NCI-H510A treated with DMSO at 0.1 percent for 48 hours (cell line): ENCODE measurements at regions not wholly inside any gene's neighbourhood (a gene's known extent, or its start where the extent isn't known, plus 50 kb on each side); places are given as distances from the start of the nearest gene placed in this dataset.
A peak's percentile ranks its signal among the peaks of the same experiment; 100 is the strongest.
"Not testable (repeated sequence)": the region's sequence is repeated elsewhere in the genome, so short reads cannot be mapped to it uniquely, and the experiment has no call there.

Source experiments
- DNase-seq: peaks from one replicate; lab custom pipeline; 2025; lab: John Stamatoyannopoulos, UW

DNA sequence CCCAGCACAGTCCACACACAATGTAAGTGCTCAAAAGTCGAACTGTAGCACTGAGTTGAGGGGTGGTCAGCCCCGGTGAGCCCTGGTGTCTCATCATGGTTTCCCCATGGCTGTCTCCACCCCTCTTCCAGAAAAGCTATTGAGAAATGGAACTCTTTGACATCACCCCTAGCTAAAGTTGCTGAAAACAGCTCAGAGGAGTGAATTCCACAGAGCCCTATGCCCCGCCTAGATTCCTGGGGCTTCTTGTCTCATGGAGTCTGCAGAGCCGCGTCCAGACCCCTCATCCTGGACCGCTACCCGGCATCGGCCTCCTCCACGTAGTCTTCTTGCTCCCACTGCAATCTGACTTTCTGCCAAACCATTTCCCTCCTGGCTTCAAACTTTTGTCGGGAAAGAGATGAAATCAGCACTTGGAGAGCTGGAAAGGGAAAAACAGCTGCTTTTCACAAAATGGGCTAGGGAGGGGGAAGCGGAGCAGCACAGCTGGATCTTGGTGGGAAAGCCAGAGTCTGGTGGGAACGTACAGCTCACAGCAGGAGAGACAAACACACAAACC, 132.2 kb downstream of the SNX5 start:
- no peak for DNase-seq

DNA sequence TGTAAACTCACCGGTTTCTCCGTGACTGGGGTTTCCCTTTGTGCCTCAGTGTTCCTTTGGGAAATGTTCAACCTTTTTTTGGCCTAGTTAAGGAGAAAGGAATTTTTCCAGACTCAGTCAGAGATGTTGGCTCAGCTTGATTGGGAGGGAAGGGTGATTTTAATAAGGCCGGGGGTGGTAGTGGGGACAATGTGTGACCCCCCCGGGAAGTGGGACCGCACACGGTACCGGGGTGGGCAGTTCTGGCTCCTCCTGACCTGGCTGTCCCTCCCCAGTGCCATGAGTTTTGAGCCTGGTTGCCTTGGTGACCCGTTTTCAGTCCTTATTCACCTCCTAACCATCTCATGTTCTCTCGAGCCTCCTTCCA, 132.7 kb downstream of the SNX5 start:
- no peak for DNase-seq

GRCh38 chr20:17835240-17835933, 133.2 kb downstream of the SNX5 start:
- no peak for DNase-seq

- no peak for DNase-seq
Measured at GRCh38 chr20:17834804-17835203, 133.8 kb downstream of the SNX5 start.

GRCh38 chr20:17833036-17833674, 133.4 kb downstream of the BANF2 start:
- DNase-seq, result no peak

DNA sequence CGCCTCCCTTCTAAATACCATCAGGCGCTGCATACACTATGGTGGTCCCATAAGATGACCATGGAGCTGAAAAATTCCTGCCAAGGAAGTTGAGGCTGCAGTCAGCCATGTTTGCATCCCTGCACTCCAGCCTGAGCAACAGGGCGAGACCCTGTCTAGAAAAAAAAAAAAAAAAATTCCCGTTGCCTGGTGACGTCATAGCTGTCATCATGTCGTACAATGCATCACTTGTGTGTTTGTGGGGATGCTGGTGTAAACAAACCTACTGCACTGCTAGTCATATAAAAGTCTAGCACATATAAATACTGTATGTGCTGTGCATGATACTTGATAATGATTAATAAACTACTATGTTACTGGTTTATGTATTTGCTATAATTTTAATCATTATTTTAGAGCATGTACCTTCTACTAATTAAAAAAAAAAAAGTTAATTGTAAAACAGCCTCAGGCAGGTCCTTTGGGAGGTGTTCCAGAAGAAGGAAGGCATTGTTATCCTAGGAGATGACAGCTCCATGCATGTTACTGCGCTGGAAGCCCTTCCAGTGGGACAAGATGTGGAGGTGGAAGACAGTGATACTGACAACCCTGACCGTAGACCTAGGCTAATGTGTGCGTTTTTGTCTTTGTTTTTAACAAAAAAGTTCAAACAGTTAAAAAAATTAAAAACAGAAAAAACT, 132.6 kb downstream of the BANF2 start:
- DNase-seq, result no peak

DNA sequence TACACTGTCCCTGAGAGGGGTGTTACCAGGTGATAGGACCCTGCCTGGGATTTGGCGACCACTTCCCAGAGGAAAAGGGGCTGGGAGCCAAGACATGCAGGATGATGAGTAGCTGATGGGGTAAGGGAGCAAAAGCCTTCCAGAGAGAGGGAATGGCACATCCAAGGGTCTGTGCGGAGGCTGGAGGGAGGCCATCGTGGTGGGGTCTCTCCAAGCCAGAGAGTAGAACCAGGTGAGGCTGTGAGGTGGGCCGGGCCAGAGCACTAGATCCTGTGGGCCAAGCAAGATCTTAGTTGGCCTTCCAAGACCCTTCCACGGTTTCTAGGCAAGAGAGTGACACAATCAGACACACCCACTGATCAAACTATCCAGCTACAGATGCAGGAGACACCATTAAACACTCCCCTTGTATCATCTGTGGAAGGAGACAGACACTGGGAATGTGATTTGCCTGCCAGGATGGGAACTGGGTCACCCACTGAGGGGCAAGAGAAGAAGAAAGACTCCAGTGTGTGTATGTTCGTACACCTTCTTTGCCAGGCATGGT, 128.9 kb downstream of the BANF2 start:
- DNase-seq, result no peak

DNA sequence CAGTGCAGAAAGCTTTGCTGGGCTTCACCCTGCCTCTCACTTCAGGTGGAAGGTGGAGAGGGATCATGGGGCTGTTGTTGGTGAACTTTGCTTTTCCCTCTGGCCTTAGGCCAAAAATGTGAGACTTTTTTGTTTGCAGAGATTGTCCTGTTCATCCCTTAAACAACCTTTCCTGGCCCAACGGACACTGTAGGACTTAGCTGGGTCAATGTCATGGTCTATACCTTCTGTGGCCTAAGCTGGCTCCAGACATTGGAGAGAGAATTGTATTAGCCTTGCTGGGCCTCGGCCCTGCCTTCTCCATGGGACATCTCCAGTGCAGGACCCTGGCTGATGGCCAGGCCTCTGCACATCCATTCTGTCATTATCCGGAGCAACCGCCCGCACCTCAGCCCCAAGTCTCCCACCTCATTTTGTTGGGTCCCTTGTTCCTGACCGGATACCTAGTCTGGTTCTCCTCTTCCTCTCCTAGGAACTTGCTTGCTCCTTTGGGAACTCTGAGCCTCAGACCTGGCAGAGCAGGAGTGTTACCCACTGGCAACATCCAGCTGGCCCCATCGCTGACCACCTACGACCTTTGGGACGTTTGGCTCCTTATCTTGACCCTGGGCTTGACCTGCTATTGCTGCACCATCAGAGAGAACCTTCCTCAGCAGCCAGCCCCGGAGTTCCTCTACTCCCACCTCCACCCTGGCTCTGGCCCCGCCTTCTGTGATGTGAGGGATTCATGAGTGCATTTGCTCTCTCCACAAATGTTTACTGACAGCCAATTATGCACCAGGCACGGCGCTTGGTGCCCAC, 128.2 kb downstream of the BANF2 start:
- no peak for DNase-seq

DNA sequence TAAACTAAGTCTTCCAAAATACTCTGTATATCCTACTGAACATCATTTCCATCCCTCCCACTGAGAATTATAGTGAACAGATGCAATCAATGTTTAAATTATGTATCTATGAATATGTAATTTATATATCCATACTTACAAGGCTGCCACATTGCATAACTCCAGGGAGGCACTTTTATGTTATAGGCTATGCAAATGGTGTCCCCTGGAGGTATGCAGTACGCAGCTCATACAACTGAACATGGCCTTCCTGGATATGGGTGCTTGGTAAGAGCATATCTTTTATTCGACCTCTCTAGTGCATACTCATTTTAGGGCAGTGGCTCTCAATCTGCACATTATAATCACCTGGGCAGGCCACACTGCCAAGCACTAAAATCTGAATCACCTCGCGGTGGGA, 127.3 kb downstream of the BANF2 start:
- no peak for DNase-seq

- no peak for DNase-seq
Measured at GRCh38 chr20:17825960-17826843, 126.4 kb downstream of the BANF2 start.

DNA sequence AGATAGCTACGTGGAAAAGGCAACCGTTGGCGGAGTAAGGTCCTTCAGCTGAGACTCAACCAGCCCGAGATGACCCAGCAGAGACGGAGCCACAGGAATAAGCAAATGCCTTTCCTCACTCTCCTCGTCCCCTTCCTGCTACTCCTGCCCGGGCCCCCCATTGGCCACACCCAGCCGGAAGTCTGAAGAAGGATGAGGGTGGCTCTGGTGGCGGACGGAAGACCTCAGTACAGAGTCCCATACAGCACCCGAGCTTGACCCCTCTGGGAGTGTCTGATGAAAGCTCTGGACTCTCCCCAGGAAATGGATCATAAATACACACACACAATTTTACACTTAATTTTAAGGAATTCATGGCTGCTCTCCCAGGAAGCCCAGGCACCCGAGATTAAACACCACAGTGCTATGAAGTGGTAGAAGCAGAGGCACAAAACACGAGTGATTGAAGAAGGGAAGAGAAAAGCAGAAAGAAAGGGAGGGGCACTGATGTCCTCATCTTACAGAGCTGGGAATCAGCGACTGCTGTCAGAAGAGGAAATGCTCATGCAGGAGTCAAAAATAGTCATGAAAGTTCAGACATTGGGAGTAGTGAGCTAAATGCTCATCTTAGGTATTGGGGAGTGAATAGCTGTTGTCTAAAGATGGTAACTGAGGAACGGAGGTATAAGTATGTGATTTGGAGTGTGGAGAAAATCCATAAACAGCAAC, 125.6 kb downstream of the BANF2 start:
- DNase-seq, result no peak

- no peak for DNase-seq
Measured at GRCh38 chr20:17824676-17825251, 125.0 kb downstream of the BANF2 start.

GRCh38 chr20:17823409-17824144, 123.8 kb downstream of the BANF2 start:
- DNase-seq, result no peak

- DNase-seq, result no peak
Measured at GRCh38 chr20:17822540-17823408, 123.0 kb downstream of the BANF2 start.

DNA sequence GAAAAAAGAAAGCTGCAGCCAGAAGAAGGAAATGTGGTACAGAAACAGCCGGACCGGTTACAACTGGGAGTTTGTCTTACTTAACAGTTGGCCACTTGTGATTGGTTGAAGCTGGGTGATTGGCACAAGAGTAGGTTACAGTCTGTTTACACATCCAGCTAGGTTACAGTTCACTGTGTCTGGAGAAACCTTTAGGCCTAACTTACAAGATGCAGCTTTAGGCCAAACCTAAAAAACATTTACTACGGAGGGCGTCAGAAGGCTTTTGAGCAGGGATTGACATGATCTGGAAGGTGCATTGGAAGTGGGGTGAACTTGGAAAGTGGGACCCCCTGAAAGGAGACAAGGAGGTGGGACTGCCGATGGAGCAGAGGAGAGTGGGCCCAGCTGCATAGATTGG, 122.3 kb downstream of the BANF2 start:
- DNase-seq, result peak; percentile 57

DNA sequence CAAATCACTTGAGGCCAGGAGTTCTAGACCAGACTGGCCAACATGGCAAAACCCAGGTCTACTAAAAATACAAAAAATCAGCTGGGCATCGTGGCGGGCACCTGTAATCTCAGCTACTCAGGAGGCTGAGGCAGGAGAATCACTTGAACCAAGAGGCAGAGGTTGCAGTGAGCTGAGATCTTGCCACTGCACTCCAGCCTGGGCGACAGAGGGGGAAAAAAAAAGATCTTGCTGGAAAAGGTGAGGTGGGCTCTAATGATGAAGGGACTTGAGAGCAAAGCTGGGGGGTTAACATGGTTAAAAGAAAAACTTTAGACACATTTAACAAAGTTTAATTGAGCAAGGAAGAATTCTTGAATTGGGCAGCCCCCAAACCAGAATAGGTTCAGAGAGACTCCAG, 121.8 kb downstream of the BANF2 start:
- DNase-seq, result not testable (repeated sequence)

DNA sequence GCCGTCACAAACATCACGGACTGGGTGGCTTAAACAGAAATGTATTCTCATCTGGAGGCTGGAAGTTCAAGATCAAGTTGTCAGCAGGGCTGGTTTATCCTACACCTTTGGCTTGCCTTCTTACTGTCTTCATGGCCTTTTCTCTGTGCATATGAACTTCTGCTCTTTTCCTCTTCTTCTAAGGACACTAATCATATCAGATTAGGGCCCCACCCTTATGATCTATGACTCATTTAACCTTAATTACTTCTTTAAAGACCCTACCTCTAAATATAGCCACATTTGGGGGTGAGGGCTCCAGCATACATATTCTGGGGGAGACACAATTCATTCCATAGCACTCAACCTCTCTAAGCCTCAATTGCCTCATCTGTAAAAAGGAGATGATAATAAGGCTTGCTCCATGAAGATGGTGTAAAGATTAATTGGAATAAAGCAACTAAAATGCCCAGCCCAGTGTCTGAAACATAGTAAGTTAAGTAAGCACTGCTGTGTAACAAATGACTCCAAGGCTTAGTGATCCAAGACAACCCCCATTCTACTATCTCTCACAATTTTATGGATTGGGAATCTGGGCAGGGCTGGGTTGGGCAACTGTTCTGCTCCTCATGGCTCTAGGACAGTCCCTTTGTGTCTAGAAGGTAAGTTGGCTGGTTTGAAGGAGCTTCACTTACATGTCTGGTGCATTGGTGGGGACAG, 119.8 kb downstream of the BANF2 start:
- DNase-seq, result no peak

DNA sequence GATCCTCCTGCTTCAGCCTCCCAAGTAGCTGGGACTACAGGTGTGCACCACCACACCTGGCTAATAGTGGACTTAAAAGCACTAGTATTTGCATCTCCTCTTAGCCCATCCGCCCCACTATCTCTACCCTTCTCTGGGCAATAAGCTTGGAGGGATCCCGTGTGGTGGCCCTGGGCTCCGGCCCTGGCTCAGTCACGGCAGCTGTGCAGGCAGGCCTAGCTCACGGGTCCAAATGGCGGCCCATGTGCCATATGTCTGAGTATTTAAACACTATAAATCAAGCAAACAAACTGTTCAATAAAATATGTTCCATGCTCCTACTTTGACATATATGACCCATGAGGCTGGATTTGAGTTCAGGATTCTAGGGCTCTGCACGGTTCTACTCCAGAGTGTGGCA, 118.4 kb downstream of the BANF2 start:
- DNase-seq, result no peak
